Left colon (tissue), 2 donors: ENCODE measurements at regions not wholly inside any gene's neighbourhood (a gene's known extent, or its start where the extent isn't known, plus 50 kb on each side); places are given as distances from the start of the nearest gene placed in this dataset.
"Not testable (repeated sequence)": the region's sequence is repeated elsewhere in the genome, so short reads cannot be mapped to it uniquely, and the experiment has no call there.

Experiments
- ATAC-seq: fragments of 200-7000 bp; cut with Tn5 transposase; one replicate; pipeline ENCODE4 v1.9.1; 2020; ENCODE audit warnings: mild to moderate bottlenecking, moderate library complexity
- DNase-seq, 2 donors: peaks; one replicate each; pipeline ENCODE4 v3.0.0-alpha.2; 2020
- intact Hi-C, 2 donors: fragments of 100-400 bp; cut with DNase I in 1 of 2; cut with micrococcal nuclease in 1 of 2; formaldehyde crosslinking; loops; one replicate each; pipeline versions ENCODE4 v1.11.2 to v1.14.0; 2022; cut with DNase I, micrococcal nuclease
- donor health status: DM: no; HTN: no; CAD: no.
- donor health status: DM: yes; HTN: yes; CAD: no.

GRCh38 chr4:177769155-177769554 lies 326.9 kb upstream of the AGA start:
- intact Hi-C loops: no loop called here
- no peak for ATAC-seq
- DNase-seq: no peak

DNA sequence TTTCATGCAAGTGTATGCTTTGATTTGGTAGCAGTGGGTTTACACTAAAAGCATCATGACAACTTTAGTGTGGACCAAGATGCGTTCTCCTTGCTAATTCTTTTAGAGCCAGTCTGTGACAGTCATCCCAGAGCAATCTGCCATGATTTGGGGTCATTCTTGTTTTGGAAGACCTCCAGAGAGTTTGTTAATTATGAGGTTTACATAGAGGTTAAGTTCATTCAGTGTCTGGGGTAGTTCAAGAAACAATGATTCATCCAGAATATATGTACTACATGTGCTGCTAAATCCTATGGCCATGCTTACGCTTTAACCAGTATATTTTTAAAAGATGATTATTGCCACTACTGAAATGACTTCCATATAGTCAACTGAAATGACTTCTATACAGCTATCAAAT lies 328.5 kb upstream of the AGA start:
- intact Hi-C loops: no loop called here
- DNase-seq (no peak), ATAC-seq (no peak)

GRCh38 chr4:177771645-177772044 lies 329.4 kb upstream of the AGA start:
- ATAC-seq (peak; percentile 78), DNase-seq (no peak)
- intact Hi-C loops: no loop called here

DNA sequence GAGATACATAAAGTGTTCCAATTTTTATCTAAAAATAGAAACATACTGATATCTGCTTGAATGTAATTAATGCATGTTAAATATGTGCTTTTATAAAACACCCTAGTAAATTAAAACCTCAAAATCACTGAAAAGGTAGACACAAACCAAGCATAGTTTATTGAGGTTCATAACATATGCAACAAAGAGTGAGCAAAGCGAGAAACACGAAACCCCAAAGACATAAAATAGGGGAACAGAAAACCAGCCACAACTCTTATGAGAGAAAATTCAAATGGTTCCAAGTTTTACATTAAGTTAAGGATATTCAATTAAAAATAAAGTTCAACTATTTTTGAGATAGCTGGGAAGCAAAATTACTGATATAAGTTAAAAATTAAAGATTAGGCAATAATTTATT lies 336.4 kb upstream of the AGA start:
- DNase-seq (no peak), ATAC-seq (no peak)
- intact Hi-C loops: no loop called here

GRCh38 chr4:177785000-177785399 lies 342.8 kb upstream of the AGA start:
- ATAC-seq: no peak
- DNase-seq: no peak
- intact Hi-C loops: no loop called here

DNA sequence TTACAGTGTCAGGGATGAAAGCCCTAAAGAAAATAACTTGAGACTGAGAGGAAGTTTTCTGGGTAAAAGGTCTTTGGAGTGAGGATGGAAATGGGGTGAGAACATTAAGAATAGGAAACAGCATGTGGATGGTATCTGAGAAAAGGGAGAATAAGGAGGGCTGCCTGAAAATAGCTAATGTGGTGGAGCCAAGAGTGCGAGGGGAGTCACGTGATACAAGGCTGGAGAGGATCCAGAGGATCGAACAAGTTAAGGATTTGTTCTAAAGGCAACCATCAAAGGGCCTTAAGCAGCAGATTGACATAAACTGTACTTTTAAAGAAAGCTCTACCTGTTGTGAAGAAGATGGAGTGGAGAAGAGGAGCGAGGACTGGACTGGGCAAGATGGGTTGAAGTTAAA lies 347.4 kb upstream of the AGA start:
- ATAC-seq (no peak), DNase-seq (no peak)
- intact Hi-C loops: no loop called here

DNA sequence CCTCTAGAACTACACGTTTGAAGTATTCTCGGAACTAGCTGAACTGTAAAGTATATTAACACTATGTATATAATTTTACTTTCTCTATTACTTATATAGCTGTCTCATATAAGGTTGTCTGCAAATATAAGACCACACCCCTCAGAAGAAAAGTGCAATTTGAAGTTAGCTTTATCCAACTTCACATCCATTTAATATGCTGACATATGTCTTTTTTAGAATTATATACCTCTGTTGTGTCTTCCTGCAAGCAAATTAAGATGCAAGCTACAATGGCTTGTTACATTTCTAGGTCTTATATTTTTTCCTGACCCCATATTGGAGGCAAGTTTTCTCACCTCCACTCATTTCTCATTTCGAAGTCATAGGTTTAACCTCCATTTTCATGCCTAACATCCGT lies 349.0 kb upstream of the AGA start:
- ATAC-seq: no peak
- intact Hi-C loops: no loop called here

GRCh38 chr4:177796841-177797240 lies 354.6 kb upstream of the AGA start:
- DNase-seq (no peak), ATAC-seq (no peak)
- intact Hi-C loops: no loop called here

More for the DNA sequence above, 349.0 kb upstream of the AGA start:
- DNase-seq: no peak

DNA sequence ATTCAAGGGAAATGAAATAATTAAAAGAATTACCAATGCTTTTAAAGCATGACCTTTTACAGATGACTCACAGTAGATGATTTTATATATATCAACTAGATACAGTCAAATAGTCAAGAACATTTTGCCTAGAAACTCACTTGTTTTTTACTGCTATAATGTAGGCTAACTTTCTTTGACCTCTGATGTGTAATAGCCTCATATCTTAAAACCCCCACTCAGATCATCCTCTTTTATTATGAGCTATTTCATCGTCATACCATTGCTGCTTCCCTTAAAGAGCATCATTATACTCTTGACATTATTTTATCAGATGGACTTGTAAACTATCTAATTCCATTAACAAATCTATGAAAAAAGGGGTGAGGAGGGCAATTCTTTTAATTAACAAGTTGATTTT lies 355.9 kb upstream of the AGA start:
- intact Hi-C loops: no loop called here
- no peak for DNase-seq
- ATAC-seq: no peak

DNA sequence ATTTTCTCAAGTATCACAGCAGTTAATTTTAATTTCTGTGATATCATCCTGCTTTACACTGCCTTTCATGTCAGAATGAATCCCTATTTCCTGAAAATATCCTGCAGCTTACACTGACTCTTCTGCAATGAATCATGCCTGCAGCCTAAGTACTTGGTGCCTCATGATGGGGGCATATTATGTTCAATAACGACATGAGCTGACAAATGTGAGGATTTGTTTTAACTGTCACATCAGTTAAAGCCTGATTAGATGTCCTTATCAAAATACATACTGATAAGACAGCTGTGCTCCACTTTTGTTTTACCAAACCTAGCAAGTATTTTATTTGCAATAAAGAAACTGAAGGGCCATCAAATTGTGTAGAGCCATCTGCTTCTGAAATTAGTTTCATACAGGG lies 359.9 kb upstream of the AGA start:
- ATAC-seq: peak; percentile 18

GRCh38 chr4:177802661-177803060 lies 360.4 kb upstream of the AGA start:
- DNase-seq (no peak), ATAC-seq (no peak)
- intact Hi-C loops: no loop called here

More for the DNA sequence above, 359.9 kb upstream of the AGA start:
- DNase-seq: no peak
- intact Hi-C loops: no loop called here

DNA sequence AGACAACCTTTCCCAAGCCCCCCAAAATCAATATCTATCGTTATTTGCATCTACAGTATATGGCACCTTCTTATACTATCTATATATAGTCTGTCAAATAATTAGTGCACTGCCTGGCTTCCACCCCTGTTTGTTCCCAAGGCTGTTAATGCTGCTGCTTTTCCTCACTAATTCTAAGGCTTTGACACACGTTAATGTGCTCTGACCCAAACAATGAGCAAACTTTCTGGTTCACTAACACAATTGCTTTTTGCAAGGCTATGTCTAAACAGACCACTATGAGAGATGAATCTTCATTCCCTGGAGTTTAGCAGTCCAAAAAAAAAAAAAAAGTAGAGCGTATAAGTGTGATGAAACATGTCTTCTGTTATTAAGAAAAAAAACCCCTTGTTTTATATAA lies 360.9 kb upstream of the AGA start:
- no peak for DNase-seq
- ATAC-seq: no peak
- intact Hi-C loops: no loop called here

GRCh38 chr4:177809791-177810190 lies 367.6 kb upstream of the AGA start:
- ATAC-seq (peak; percentile 97), DNase-seq (no peak)
- intact Hi-C loops: no loop called here

GRCh38 chr4:177810220-177810619 lies 368.0 kb upstream of the AGA start:
- ATAC-seq: peak; percentile 67
- intact Hi-C loops: no loop called here
- DNase-seq: no peak

GRCh38 chr4:177818392-177818791 lies 376.2 kb upstream of the AGA start:
- ATAC-seq, DNase-seq, intact Hi-C loops: not testable (repeated sequence)

- ATAC-seq (no peak), DNase-seq (no peak)
- intact Hi-C loops: no loop called here
Measured at GRCh38 chr4:177826973-177827372, 384.7 kb upstream of the AGA start.

GRCh38 chr4:177841258-177841657 lies 399.0 kb upstream of the AGA start:
- no peak for ATAC-seq
- intact Hi-C loops: no loop called here
- no peak for DNase-seq

- intact Hi-C loops: no loop called here
- ATAC-seq (no peak), DNase-seq (no peak)
Measured at GRCh38 chr4:177853229-177853628, 411.0 kb upstream of the AGA start.

- no peak for DNase-seq
- no peak for ATAC-seq
- intact Hi-C loops: no loop called here
Measured at GRCh38 chr4:177855507-177856197, 413.4 kb upstream of the AGA start.

DNA sequence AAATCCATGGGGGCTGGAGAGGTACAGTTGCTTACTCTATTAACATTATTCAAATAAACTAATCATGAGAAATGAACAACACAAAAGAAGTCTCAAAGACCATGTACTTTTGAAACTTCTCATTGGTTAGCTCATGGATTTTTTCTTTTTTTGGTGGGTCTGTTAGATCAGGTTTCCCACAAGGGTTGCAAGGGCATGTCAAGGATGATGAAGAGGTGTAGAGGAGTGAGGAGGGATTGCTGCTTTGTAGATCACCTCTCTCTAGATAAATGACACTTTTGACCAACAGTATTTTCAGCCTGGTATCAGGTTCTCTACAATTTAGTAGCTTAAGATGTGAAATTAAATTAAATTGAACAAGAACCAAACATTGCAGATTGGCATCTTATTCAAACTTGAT lies 417.9 kb upstream of the AGA start:
- intact Hi-C loops: no loop called here
- ATAC-seq: no peak
- no peak for DNase-seq

GRCh38 chr4:177861551-177862094 lies 419.4 kb upstream of the AGA start:
- DNase-seq: no peak
- no peak for ATAC-seq
- intact Hi-C loops: no loop called here
